Breast epithelium (tissue), 3 donors: ENCODE measurements at regions not wholly inside any gene's neighbourhood (a gene's known extent, or its start where the extent isn't known, plus 50 kb on each side); places are given as distances from the start of the nearest gene placed in this dataset.

Source experiments
- POLR2AphosphoS5 ChIP-seq, 3 donors: sonication (generic); formaldehyde crosslinking; IDR thresholded peaks; one replicate each; pipeline ENCODE4 v1.6.1; 2017; ENCODE audit warnings: antibody characterized with exemption in 3 of 3
- TF ChIP-seq, protein P1 (sequence below), 3 donors: fragments of 450-650 bp; IDR thresholded peaks; one replicate each; pipeline ENCODE4 v1.5.1; 2016 to 2017; ENCODE audit warnings: antibody characterized with exemption in 3 of 3, mild to moderate bottlenecking in 3 of 3, moderate library complexity in 3 of 3

DNA sequence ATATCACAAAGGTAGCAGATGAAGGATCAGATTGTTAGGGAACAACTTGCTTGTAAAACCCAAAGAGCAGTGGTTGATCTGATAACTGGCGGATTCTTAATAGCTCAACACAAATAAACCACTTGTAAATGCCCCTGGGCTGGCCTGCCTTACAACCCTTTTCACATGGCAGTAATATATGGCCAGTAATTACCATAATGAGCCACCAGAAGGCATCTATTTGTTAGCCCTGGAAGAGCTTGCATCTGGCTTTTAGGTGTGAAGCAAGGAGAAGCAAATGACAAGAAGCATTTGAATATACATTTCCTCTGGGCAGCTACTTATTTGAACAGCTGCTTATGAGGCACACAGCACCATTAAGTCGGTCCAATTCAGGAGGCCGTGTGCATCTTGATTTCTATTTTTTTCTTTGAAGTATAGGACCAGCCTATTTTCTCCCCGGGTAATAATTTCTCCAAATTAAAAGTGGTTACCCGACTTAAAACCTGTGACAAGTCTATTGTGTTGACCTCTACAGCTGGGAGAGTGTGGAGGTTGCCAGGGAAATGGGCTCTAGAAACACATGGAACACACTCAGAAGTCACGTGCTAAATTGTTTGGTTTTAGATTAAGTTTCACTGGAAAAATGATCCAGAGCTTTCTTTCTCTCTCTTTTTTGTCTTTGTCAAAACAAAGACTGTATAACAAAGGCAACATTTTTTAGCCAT, 113.4 kb downstream of the SEM1 start:
- no peak for TF ChIP-seq POLR2AphosphoS5 (IDR thresholded peaks at IDR 0.05)
- TF ChIP-seq, protein P1, sequence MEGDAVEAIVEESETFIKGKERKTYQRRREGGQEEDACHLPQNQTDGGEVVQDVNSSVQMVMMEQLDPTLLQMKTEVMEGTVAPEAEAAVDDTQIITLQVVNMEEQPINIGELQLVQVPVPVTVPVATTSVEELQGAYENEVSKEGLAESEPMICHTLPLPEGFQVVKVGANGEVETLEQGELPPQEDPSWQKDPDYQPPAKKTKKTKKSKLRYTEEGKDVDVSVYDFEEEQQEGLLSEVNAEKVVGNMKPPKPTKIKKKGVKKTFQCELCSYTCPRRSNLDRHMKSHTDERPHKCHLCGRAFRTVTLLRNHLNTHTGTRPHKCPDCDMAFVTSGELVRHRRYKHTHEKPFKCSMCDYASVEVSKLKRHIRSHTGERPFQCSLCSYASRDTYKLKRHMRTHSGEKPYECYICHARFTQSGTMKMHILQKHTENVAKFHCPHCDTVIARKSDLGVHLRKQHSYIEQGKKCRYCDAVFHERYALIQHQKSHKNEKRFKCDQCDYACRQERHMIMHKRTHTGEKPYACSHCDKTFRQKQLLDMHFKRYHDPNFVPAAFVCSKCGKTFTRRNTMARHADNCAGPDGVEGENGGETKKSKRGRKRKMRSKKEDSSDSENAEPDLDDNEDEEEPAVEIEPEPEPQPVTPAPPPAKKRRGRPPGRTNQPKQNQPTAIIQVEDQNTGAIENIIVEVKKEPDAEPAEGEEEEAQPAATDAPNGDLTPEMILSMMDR (IDR thresholded peaks at IDR 0.05): no peak
